A673 (cell line): ENCODE measurements at regions not wholly inside any gene's neighbourhood (a gene's known extent, or its start where the extent isn't known, plus 50 kb on each side); places are given as distances from the start of the nearest gene placed in this dataset.

ENCODE experiments used
- EZH2 ChIP-seq: fragments of 200-600 bp; sonication (generic); IDR thresholded peaks from 2 replicates; pipeline ENCODE4 v1.6.1; 2017; ENCODE audit warnings: borderline replicate concordance, low read depth, mild to moderate bottlenecking, mixed read lengths, antibody characterized with exemption, low read length; ENCODE audit not compliant: poor library complexity, severe bottlenecking
- TF ChIP-seq, protein P1 (sequence below): fragments of 300-800, 200-600 bp; sonication (generic); conservative IDR thresholded peaks from 2 replicates; pipeline ENCODE4 v1.5.1; 2017; ENCODE audit warnings: low read depth, mild to moderate bottlenecking, antibody characterized with exemption, low read length, moderate library complexity, mixed read lengths

DNA sequence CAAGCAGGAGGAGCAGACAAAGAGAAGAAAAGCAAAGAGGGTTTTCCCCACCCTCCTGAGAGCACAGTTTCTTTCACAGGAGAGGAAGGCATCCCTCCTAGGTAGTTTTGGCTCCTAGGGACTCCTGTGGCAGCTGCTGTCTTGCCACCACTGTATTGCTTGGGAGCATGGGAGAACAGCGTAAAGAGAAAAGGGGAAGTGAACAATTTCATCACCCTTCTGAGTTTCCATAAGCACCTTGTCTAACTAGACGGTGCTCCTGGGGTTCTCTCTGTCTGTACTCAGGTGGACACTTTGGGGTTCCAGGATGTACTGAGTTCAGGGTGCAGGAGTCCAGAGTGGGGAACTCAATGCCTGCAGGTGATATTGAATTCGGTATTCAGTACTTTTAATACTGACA, 1430.5 kb downstream of the TBC1D22A start:
- TF ChIP-seq, protein P1, sequence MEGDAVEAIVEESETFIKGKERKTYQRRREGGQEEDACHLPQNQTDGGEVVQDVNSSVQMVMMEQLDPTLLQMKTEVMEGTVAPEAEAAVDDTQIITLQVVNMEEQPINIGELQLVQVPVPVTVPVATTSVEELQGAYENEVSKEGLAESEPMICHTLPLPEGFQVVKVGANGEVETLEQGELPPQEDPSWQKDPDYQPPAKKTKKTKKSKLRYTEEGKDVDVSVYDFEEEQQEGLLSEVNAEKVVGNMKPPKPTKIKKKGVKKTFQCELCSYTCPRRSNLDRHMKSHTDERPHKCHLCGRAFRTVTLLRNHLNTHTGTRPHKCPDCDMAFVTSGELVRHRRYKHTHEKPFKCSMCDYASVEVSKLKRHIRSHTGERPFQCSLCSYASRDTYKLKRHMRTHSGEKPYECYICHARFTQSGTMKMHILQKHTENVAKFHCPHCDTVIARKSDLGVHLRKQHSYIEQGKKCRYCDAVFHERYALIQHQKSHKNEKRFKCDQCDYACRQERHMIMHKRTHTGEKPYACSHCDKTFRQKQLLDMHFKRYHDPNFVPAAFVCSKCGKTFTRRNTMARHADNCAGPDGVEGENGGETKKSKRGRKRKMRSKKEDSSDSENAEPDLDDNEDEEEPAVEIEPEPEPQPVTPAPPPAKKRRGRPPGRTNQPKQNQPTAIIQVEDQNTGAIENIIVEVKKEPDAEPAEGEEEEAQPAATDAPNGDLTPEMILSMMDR, result no peak
- no peak for TF ChIP-seq EZH2
